DOHH2 (cell line): ENCODE measurements at regions not wholly inside any gene's neighbourhood (a gene's known extent, or its start where the extent isn't known, plus 50 kb on each side); places are given as distances from the start of the nearest gene placed in this dataset.

Source experiments
- H3F3A ChIP-seq: fragments of 200-600 bp; sonication (generic), shearing (Covaris generic); 2 replicates; pipeline ENCODE4 v1.6.0; 2016; ENCODE audit warnings: antibody characterized with exemption, mild to moderate bottlenecking; ENCODE audit not compliant: control insufficient read depth, insufficient read depth
- H3K27ac ChIP-seq: fragments of 200-600 bp; sonication (generic); 2 replicates; pipeline ENCODE4 v1.5.1; 2014; ENCODE audit warnings: low read depth, mild to moderate bottlenecking, low read length, moderate library complexity
- H3K27me3 ChIP-seq: fragments of 200-600 bp; sonication (generic); 2 replicates; pipeline ENCODE4 v1.6.1; 2014; ENCODE audit warnings: mild to moderate bottlenecking, low read length, mixed read lengths; ENCODE audit not compliant: control insufficient read depth
- H3K36me3 ChIP-seq: fragments of 200-600 bp; sonication (generic); 2 replicates; pipeline ENCODE4 v1.6.1; 2014; ENCODE audit warnings: mild to moderate bottlenecking, low read length, moderate library complexity, mixed read lengths; ENCODE audit not compliant: control insufficient read depth
- H3K4me1 ChIP-seq: fragments of 200-600 bp; sonication (generic); 2 replicates; pipeline ENCODE4 v1.6.1; 2014; ENCODE audit warnings: mild to moderate bottlenecking, low read length, mixed read lengths; ENCODE audit not compliant: control insufficient read depth
- H3K4me2 ChIP-seq: fragments of 200-600 bp; sonication (generic); 2 replicates; pipeline ENCODE4 v1.6.0; 2014; ENCODE audit warnings: mild to moderate bottlenecking, low read length, moderate library complexity
- H3K4me3 ChIP-seq: fragments of 200-600 bp; sonication (generic); 2 replicates; pipeline ENCODE4 v1.5.1; 2014; ENCODE audit warnings: mild to moderate bottlenecking, low read length, mixed read lengths
- H3K79me2 ChIP-seq: fragments of 200-600 bp; sonication (generic); 2 replicates; pipeline ENCODE4 v1.6.1; 2014; ENCODE audit warnings: mild to moderate bottlenecking, low read length, mixed read lengths; ENCODE audit not compliant: control insufficient read depth
- H3K9me2 ChIP-seq: fragments of 200-600 bp; sonication (generic); replicated peaks from 2 replicates; pipeline ENCODE4 v1.6.1; 2014; ENCODE audit warnings: mild to moderate bottlenecking, low read length, mixed read lengths; ENCODE audit not compliant: control insufficient read depth
- H3K9me3 ChIP-seq: fragments of 200-600 bp; sonication (generic); 2 replicates; pipeline ENCODE4 v1.6.1; 2014; ENCODE audit warnings: antibody characterized with exemption, low read length, mixed read lengths; ENCODE audit not compliant: control insufficient read depth, insufficient read depth
- H4K20me1 ChIP-seq: fragments of 200-600 bp; sonication (generic); 2 replicates; pipeline ENCODE4 v1.6.0; 2014; ENCODE audit warnings: low read depth, mild to moderate bottlenecking, antibody characterized with exemption, low read length, moderate library complexity; ENCODE audit not compliant: control insufficient read depth, insufficient read depth
- CTCF ChIP-seq: fragments of 200-600 bp; sonication (generic); IDR thresholded peaks from one replicate; pipeline ENCODE4 v1.5.1; 2014; ENCODE audit warnings: antibody characterized with exemption, mild to moderate bottlenecking, low read depth, low read length; ENCODE audit not compliant: poor library complexity, severe bottlenecking
- EZH2phosphoT487 ChIP-seq: fragments of 200-600 bp; sonication (generic); IDR thresholded peaks from 2 replicates; pipeline ENCODE4 v1.6.1; 2017; ENCODE audit warnings: borderline replicate concordance, mild to moderate bottlenecking, antibody characterized with exemption, low read length, moderate library complexity, mixed read lengths

DNA sequence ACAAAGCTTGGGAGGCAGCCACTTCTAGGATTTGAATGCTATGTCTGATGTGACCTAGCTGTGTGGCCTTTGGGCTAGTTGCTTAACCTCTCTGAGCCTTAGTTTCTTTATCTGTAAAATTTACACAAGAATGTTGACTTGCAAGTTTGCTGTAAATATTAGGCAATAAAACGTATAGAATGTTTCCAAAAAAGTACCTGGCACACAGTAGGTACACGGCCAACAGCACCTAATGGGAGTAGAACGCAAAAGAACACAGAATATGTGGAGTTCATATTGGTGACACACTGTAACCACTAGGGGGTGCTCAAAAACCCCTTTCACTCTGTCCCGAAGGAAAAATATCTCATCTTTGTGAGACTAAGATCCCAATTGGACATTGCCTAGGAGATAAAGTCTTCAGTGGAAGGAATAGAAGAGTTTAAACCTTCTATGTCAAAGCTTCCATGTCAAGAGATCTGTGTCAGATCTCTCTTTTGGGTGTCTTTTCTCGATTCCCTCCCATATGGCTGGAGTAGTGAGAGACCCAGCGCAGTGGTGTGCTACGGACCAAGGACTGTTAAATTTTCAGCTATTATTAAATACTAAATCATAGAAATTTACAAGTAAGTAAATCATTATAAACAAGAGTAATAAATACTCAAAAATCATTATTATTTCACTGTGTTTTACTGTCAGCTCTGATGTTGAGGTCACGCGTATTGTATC is 145.4 kb upstream of the RAD23B start:
- Histone ChIP-seq H3K9me2 (no peaks in the 10 kb centered on the region), H3K4me3 (no peak overlapping the region), H3K4me2 (no peak overlapping the region), H3K79me2 (no peaks in the 10 kb centered on the region), H4K20me1 (no peaks in the 10 kb centered on the region), H3K36me3 (no peaks in the 10 kb centered on the region), H3K27ac (no peak overlapping the region), H3F3A (no peaks in the 10 kb centered on the region), H3K27me3 (no peaks in the 10 kb centered on the region), H3K4me1 (no peaks in the 10 kb centered on the region), H3K9me3 (no peaks in the 10 kb centered on the region)
- TF ChIP-seq EZH2phosphoT487 (no peak), CTCF (peak; percentile 77)

GRCh38 chr9:107138261-107138992 is 144.7 kb upstream of the RAD23B start:
- no peaks in the 10 kb centered on the region for H3F3A ChIP-seq
- H3K79me2 ChIP-seq, result no peaks in the 10 kb centered on the region
- no peak overlapping the region for H3K27ac ChIP-seq
- no peak for TF ChIP-seq EZH2phosphoT487
- no peak for TF ChIP-seq CTCF
- no peaks in the 10 kb centered on the region for H3K4me1 ChIP-seq
- H3K4me3 ChIP-seq, result no peak overlapping the region
- no peaks in the 10 kb centered on the region for H3K9me2 ChIP-seq
- H3K27me3 ChIP-seq, result no peaks in the 10 kb centered on the region
- no peaks in the 10 kb centered on the region for H3K36me3 ChIP-seq
- no peaks in the 10 kb centered on the region for H4K20me1 ChIP-seq
- no peaks in the 10 kb centered on the region for H3K9me3 ChIP-seq
- no peak overlapping the region for H3K4me2 ChIP-seq

GRCh38 chr9:107141967-107142366 is 141.1 kb upstream of the RAD23B start:
- no peak overlapping the region for H3K27ac ChIP-seq

More at GRCh38 chr9:107141967-107142366, 141.1 kb upstream of the RAD23B start:
- no peaks in the 10 kb centered on the region for H3K27me3 ChIP-seq
- H3K36me3 ChIP-seq, result no peaks in the 10 kb centered on the region
- no peaks in the 10 kb centered on the region for H3K4me1 ChIP-seq
- H3K4me3 ChIP-seq, result no peak overlapping the region
- H3K9me2 ChIP-seq, result no peaks in the 10 kb centered on the region
- no peaks in the 10 kb centered on the region for H3K9me3 ChIP-seq
- H3K4me2 ChIP-seq, result no peak overlapping the region
- TF ChIP-seq EZH2phosphoT487, result no peak
- peak; percentile 23 for TF ChIP-seq CTCF
- no peaks in the 10 kb centered on the region for H4K20me1 ChIP-seq
- no peaks in the 10 kb centered on the region for H3F3A ChIP-seq
- H3K79me2 ChIP-seq, result no peaks in the 10 kb centered on the region
